GM12892 (cell line): ENCODE measurements at regions not wholly inside any gene's neighbourhood (a gene's known extent, or its start where the extent isn't known, plus 50 kb on each side); places are given as distances from the start of the nearest gene placed in this dataset.
A peak's percentile ranks its signal among the peaks of the same experiment; 100 is the strongest.

Experiments
- DNase-seq: peaks from one replicate; pipeline ENCODE4 v3.0.0; 2011; ENCODE audit not compliant: insufficient read length
- FAIRE-seq: peaks from 2 replicates; lab custom pipeline; 2011; peaks lifted over from hg19 to GRCh38; lab: Jason Lieb, UNC
- POLR2A ChIP-seq: IDR thresholded peaks from 2 replicates; pipeline ENCODE4 v1.6.1; 2011; ENCODE audit warnings: low read depth, low read length, control low read depth
- POLR2AphosphoS5 ChIP-seq: IDR thresholded peaks from 2 replicates; pipeline ENCODE4 v1.6.1; 2011; ENCODE audit warnings: low read depth, low read length, control low read depth
- TAF1 ChIP-seq: IDR thresholded peaks from 2 replicates; pipeline ENCODE4 v1.6.1; 2011; ENCODE audit warnings: low read depth, mild to moderate bottlenecking, control low read depth, low read length, borderline replicate concordance

- no peak for DNase-seq
- TF ChIP-seq TAF1 (no peak), POLR2AphosphoS5 (no peak), POLR2A (no peak)
- FAIRE-seq = no peak
Measured at GRCh38 chr1:115479055-115479482, 141.0 kb upstream of the NGF start.

GRCh38 chr1:115477071-115477470 is 139.0 kb upstream of the NGF start:
- no peak for FAIRE-seq

GRCh38 chr1:115476616-115477015 is 138.6 kb upstream of the NGF start:
- FAIRE-seq (no peak), DNase-seq (no peak)
- TF ChIP-seq POLR2AphosphoS5 (no peak), TAF1 (no peak), POLR2A (no peak)

More at GRCh38 chr1:115477071-115477470, 139.0 kb upstream of the NGF start:
- TF ChIP-seq POLR2AphosphoS5 (no peak), POLR2A (no peak), TAF1 (no peak)
- no peak for DNase-seq

- TF ChIP-seq POLR2AphosphoS5 = no peak
- TF ChIP-seq POLR2A = no peak
- no peak for TF ChIP-seq TAF1
- FAIRE-seq = no peak
- no peak for DNase-seq
Measured at GRCh38 chr1:115475901-115476300, 137.9 kb upstream of the NGF start.

- FAIRE-seq = no peak
- DNase-seq = no peak
- TF ChIP-seq TAF1 = no peak
- no peak for TF ChIP-seq POLR2A
- no peak for TF ChIP-seq POLR2AphosphoS5
Measured at GRCh38 chr1:115475252-115475651, 137.2 kb upstream of the NGF start.

- FAIRE-seq = no peak
- no peak for DNase-seq
- TF ChIP-seq POLR2AphosphoS5 (no peak), POLR2A (no peak), TAF1 (no peak)
Measured at GRCh38 chr1:115473986-115474565, 136.0 kb upstream of the NGF start.

- TF ChIP-seq POLR2A (no peak), POLR2AphosphoS5 (no peak), TAF1 (no peak)
- DNase-seq (peak; percentile 28), FAIRE-seq (peak; percentile 57)
Measured at GRCh38 chr1:115469703-115470476, 131.8 kb upstream of the NGF start.

GRCh38 chr1:115467790-115468189 is 129.7 kb upstream of the NGF start:
- no peak for FAIRE-seq
- no peak for DNase-seq
- TF ChIP-seq TAF1 = no peak
- no peak for TF ChIP-seq POLR2A
- no peak for TF ChIP-seq POLR2AphosphoS5

GRCh38 chr1:115467196-115467595 is 129.1 kb upstream of the NGF start:
- no peak for TF ChIP-seq TAF1
- no peak for TF ChIP-seq POLR2A
- no peak for TF ChIP-seq POLR2AphosphoS5
- DNase-seq (no peak), FAIRE-seq (no peak)

- TF ChIP-seq POLR2A = no peak
- no peak for TF ChIP-seq TAF1
- no peak for TF ChIP-seq POLR2AphosphoS5
- no peak for DNase-seq
- FAIRE-seq = no peak
Measured at GRCh38 chr1:115466433-115466832, 128.4 kb upstream of the NGF start.

- no peak for TF ChIP-seq POLR2AphosphoS5
- TF ChIP-seq POLR2A = no peak
- TF ChIP-seq TAF1 = no peak
- DNase-seq = no peak
- FAIRE-seq = no peak
Measured at GRCh38 chr1:115465802-115466363, 127.8 kb upstream of the NGF start.
